Head of caudate nucleus (tissue), 42 donors: ENCODE measurements at regions not wholly inside any gene's neighbourhood (a gene's known extent, or its start where the extent isn't known, plus 50 kb on each side); places are given as distances from the start of the nearest gene placed in this dataset.
A peak's percentile ranks its signal among the peaks of the same experiment; 100 is the strongest.

Source experiments
- DNase-seq, 42 donors: peaks; one replicate each; pipeline versions ENCODE4 v3.0.0 to v3.0.0-alpha.2; 2020 to 2021; ENCODE audit warnings: mixed read lengths in 7 of 42
- intact Hi-C: fragments of 100-400 bp; cut with DNase I; formaldehyde crosslinking; loops from one replicate; pipeline ENCODE4 v1.15.0; 2022

DNA sequence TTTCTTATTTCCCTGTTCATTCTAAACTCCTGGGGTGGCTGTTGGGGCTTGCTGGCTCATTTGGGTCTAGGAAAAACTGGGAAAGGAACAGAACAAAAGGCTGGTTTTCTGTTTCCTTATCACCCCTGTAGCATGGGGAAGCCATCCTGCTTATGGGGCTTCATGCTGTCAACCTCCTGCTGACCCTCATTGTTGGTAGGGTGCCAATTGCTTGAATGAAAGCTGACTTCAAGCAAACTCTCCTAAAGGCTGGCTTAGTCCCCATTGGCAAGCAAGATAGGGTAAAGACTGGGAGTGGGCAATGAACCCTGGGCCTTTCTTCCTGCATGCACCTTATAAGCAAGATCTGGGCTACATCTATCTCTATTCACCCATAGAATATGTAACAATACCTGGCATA, 511.6 kb downstream of the DMAC1 start:
- intact Hi-C loops: no loop called here
- no peak for DNase-seq

DNA sequence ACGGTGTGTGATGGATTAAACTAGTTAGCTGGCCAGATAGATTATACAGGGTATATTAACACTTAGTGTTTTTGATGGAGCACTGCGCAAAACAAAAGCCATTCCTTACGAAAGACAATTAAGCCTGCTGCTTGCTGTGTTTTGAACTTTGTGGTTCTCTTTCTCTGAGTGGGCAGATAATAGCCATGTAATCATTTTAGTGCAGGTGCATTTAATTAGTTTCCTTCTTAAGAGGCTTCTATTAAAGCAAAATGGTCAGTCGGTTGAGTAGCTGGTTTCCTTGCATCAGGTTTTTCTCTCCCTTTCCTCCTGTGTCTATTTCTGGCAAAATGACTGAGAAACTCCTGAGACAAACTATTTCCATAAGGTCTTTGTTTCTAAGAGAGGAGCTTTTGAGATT, 512.5 kb downstream of the DMAC1 start:
- DNase-seq: no peak
- intact Hi-C loops: no loop called here

DNA sequence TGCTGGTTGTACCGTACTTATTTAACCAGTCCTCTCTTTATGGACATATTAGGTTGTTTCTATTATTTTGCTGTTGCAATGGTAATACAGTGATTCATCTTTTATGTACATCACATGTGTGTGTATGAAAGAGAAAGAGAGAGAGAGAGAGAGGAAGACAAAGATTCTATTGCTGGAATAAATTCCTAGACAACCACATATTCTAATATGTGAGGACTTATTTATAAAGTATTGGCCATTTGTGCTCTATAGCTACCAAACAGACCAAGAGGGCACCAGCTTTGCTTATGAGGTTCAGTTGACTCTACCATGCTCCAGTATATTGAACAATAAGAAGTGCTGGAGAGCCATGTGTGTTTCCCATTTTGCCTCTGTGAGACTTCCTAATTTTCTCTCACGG, 513.5 kb downstream of the DMAC1 start:
- intact Hi-C loops: no loop called here
- no peak for DNase-seq

DNA sequence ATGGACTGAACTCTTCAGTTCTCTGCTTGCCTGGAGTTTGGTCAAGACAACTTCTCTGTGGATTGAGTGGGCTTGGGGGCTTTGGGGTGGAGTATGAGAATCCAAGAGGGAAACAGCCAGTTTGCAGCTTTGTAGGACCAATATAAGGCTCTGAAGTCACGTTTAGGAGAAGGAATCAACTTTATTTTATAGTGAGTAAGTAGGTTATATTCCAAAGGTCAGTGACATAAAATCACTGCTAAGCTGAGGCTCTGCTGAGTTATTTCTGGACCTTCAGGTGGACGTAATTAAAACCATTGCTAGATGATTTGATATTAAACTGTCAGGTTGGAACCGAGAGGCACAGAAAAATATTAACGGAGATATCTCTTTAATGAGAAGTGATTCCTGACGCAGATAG, 514.4 kb downstream of the DMAC1 start:
- intact Hi-C loops: no loop called here
- DNase-seq: no peak

DNA sequence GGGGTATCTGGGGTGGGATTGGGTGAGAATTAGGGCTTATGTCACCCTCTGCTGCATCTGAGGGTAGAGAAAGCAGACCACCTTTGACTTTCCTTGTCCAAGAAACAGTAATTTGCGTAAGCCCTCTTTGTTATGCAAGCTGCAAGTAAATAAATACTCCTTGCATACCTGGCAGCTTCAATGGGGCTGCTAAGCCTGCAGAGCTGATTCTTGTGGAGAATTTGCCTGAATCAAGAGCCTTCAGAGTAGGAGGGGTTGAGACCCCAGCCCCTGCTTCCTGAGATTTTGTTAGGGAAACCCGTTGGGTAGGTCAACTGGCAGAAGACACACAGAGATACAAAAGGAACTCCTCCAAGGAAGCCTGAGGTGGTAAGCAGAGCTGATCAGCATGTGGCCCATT, 515.1 kb downstream of the DMAC1 start:
- intact Hi-C loops: no loop called here
- DNase-seq: no peak

DNA sequence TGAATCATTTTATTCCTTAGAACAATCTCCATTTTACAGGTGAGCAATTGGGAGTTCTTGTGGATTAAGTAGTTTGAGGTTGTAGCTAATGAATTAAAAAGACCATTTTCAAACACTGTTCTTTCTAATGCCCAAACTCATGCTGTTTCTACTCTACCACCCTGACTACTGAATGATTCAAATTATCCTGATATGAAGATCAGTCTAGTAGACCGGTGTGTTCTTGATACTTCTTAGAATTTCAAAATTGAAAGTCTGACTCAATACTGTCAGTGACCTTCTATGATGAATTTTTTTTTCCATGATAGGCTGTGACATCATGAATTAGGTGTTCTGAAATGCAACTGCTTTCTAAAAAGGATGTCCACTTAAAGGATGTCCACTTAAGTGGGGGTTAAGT, 515.5 kb downstream of the DMAC1 start:
- DNase-seq: no peak
- intact Hi-C loops: no loop called here

DNA sequence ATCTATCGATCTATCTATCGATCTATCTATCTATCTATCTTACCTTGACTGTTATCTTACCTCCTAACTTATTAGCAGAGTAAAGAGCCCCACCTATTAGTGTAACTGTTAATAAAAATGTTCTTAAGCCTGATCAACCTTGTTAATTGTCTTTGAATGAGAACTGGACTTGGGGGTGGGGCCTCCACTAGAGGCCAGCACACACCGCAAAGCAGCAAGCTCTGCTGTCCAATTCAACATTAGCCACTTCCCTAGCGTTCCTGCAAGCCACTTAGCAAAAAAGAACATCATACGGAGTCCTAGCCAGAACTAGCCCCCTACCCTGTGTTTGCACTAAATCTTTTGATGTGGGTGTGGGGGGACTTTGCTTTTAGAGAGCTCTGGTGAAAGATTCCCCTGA, 515.8 kb downstream of the KDM4C start:
- peak in 35 of 42 donors; percentile 11 to 73 (median 33) for DNase-seq
- intact Hi-C loops: no loop called here

DNA sequence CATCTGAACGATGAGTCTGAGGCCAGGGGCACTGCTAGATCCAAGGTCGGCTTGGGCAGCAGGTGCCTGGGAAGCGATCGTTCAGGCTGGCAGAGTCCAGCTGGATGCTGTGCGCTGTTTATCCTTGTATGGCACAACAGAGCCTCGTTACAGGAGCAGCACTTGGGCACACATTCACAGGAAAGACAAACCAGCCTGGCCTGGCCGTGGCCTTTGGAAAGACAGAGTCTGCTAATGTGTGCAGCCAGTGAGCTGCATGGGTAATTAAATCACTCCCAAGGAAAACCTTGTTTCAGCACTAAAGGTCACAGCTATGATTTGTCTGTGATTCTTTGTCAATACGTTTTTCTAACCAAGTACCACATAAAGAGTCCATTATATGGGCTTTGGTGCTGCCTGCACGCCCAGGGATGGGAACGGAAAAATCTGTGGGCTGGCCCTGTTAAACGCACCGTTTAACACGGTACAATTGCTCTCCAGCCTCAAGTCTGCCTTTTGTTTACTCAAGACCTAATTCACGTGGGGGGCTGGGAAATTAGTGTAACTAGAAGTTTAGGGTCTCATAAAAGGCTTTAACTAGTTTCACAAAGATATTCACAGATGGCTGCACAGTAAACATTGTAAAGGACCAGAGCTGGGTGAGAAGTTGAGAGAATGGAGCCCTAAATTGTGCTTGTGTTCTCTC, 509.3 kb downstream of the KDM4C start:
- DNase-seq: peak in 41 of 42 donors; percentile 4 to 70 (median 36)
- intact Hi-C loops: no loop called here

DNA sequence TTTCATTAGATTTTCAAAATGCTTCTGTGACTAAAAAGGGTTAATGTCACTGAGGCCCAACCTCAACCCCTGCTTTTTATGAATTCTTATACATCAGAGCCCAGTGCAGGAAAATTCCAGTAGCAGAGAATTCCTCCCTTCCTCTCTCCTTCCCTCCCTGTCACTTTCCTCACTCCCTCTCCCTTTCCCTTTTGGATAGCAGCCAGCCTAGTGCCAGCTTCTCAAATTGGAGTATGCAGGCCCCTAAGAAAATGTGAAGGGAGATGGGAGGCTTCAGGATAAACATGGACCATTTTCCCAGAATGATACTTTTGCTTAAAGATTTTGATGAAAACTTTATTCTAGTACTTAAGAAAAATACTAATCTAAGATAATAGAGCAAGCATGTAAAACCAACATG, 507.4 kb downstream of the KDM4C start:
- DNase-seq: no peak
- intact Hi-C loops: no loop called here

DNA sequence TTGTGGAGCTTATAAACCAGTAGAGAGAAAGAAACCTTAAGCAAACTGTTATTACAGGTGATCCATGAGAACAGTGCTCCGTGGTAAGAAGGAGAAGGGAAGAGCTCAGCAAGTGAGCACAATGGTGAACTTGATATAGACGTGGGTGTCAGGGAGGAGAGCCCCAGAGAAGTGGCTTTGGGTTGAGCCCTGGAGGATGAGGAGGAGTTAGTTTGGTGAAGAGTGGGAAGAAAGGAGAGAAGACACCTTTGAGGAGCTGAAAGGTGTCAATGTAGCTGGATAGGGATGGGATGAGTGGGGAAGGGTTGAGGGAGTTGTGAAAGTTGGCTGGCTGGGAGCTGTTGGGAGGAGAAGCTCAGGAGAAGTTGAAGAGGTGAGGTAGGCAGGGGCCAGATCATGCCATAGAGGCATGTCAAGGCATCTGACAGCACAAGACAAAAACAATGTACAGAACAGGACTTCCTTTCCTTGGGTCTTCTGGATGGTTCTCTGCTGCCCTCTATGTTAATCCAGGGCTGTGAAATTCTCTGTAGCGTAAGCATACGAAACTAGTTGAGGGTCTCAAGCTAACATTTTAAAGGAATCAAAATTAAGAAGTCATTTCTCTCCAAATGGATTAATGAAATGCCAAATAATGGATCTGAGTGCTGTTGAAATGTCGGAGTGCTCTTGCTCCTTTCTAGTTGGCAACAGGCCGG, 501.9 kb downstream of the KDM4C start:
- DNase-seq: peak in 2 of 42 donors; percentile 21 to 51
- intact Hi-C loops: no loop called here

DNA sequence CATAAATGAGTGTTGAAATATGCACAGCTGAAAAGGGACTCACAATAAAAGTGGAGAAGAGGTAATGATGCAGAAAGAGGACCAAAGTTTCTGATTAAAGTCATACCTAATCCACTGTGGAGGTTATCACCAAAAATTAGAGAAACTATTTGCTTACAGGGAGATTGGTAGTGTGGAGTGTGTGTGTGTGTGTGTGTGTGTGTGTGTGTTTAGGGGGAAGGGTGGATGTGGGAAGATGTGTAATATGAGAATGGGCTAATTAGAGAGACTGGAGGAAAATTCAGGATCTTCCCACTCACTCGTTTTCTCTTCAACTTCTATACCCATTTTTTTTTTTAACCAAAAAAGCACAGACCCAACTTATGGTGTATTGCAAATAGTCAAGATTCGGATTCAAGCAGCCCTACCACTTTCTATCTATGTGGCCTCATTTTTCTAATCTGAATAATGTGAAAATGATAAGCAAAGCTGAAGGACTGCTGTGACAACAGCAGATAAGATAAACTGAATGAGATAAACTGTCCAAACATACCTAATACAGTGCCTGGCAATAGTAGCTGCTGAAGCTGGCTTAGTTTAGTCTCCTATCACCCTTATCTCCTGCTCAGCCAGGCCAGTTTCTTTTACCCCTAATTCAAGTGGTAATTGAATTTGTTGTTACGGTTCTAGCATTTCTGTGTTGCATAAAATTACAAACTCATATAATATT, 501.1 kb downstream of the KDM4C start:
- intact Hi-C loops: no loop called here
- no peak for DNase-seq

DNA sequence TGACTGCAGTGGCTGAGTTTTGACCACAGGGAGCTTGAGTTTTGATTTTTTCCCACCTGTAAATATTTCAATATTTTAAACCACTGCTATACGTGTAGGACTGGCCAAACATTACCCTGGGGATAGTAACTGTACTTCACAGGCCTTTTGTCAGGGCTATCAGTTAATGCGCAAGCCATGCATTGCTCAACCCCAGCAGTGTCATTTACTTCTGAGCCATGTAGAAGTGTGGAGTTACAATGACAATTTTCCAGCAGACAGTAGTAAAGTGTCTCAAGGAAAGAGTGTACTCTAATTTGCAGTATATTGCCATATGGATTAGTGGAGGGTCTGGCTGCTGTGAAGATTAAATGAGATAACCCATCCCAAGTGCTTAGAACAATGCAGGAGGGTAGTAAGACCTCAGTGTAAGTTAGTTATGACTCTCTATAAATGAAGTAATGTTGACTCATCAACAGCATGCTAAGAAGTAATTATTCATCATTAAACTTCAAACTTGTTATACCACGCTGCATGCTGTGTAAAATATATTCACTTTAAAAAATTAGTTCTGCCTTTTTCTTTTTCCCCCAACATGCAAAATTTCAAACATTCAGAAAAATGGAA, 489.2 kb downstream of the KDM4C start:
- DNase-seq: no peak
- intact Hi-C loops: no loop called here

DNA sequence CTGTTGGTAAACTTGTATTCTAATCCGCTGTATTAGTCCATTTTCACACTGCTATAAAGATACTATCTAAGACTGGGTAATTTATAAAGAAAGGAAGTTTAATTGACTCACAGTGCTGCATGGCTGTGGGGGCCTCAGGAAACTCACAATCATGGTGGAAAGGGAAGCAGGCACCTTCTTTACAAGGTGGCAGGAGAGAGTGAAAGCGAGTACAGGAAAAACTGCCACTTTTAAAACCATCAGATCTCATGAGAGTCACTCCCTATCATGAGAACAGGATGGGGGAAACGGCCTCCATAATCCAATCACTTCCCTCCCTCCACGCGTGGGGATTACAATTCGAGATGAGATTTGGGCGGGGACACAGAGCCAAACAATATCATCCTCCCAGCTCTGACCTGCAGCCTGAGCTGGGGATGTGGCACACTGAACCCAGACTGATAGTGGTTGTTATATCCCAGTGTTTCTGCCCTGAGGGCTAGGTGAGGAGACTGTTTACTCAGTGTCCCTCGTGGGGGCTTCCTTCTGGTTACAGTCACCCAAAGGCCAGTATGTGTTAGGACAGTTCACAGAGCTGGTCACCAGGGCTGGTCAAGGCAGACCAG, 488.3 kb downstream of the KDM4C start:
- intact Hi-C loops: no loop called here
- DNase-seq: no peak

DNA sequence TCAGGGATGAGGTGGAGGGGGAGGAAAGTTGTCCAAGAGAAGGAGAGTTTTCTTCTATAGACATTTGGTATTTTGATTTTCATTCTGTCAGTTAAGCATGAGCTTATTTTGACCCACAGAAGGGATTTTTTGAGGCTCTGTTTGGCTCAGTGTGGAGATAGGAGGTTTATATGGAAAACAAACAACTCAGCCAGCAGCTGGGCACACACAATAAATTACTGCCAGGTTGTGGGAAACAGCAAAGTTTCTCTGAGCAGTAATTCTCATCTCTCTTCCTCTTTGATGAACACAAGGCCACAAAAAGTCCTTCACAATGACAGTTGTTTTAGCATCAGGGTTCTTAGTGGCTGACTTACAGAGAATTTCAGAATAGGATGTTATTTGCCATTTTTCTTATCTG, 486.1 kb downstream of the KDM4C start:
- intact Hi-C loops: no loop called here

DNA sequence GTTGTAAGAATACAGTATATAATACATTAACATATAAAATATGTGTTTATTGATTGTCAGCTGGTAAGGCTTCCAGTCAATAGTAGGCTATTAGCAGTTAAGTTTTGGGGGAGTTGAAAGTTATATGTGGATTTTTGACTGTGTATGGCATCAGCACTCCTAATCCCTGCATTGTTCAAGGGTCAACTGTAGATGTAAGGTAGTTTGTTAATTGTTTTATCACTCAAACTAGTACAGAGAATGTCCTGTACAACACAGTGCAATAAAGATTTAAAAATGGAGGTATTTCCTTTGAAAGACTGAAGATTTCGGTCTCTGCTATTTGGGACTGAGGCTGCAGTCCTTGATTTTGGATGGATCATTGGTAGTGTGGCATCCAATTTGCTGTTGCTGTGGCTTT, 484.4 kb downstream of the KDM4C start:
- no peak for DNase-seq
- intact Hi-C loops: no loop called here

More for the DNA sequence above, 486.1 kb downstream of the KDM4C start:
- DNase-seq: no peak

DNA sequence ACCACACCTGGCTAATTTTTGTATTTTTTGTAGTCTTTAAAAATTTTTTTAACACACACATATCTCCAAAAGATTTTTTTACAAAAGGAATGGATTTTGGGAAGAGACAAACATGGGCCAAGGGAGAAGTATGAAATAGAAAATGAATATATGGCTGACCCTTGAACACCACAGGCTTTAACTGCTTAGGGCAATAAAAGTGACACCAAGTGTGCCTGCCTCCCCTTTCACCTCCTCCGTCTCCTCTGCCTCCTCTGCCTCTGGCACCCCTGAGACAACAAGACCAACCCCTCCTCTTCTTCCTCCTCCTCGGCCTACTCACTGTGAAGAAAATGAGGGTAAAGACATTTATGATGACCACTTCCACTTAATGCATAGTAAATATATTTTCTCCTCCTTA, 483.9 kb downstream of the KDM4C start:
- intact Hi-C loops: no loop called here
- DNase-seq: no peak

DNA sequence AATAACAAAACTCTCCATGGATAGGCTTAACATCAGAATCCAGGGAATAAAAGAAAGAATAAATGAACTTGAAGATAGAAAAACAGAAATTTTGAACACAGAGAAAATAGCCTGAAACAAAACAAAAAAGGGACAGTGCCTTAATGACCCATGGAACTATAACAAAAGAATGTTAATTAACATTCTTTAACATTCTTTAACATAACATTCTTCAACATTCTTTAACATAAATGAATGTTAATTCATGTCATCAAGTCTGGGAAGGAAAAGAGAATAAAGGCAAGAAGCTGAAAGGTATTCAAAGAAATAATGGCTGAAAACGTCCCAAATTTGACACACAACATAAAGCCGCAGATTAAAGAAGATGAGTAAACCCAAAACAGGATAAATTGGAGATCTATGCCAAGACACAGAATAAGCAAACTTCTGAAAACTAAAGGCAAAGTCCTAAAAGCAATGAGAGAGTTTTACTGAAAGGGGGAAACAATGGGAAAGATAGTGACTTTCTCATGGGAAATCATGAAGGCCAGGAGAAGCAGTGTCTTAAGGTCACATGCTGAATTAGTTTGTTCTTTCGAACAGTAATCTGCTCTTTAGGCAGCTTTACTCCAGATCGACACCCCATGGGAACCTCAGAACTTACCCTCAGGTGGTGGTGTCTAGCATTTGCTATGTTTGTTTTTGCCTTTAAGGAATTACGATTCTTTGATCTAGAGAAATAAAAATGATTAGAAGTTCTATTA, 483.0 kb downstream of the KDM4C start:
- DNase-seq: no peak
- intact Hi-C loops: no loop called here

DNA sequence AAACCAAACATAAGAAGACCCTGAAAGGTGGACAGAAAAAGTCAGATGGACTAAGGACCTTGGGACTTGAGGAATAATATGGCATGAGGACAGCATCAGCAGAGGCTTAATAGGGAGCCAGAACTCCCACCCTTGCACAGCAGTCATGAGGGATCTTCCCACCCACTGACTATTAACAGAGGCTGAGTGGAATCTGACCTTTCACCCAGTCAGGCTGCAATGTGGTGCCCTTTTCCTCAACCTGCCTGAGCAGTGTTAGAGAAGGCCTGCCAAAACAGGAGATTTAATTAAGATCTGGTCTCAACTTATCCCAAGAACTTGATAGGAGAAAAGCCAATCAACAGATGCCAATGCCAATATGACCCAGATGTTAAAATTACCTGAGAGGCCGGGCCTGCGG, 481.9 kb downstream of the KDM4C start:
- intact Hi-C loops: no loop called here
- DNase-seq: no peak

DNA sequence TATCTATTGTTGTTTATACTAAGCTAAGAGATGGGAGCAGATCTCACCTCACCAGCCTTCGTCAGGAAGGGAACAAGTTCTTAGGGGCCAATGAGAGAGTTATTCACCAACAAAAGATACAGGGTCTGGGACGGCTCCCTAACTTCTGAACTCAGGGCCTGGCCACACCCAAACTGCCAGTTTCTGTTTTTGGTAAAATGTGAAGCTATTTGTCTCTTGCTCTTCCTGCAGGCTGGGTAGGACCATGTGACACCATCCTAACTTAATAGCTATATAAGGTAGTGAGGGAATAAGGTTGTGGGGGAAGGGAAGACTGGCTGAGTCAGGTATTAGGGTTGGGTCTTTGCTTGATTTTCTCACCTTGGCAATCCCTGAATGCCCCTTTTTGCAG, 480.5 kb downstream of the KDM4C start:
- no peak for DNase-seq
- intact Hi-C loops: no loop called here
